H1 (cell line): ENCODE measurements at regions not wholly inside any gene's neighbourhood (a gene's known extent, or its start where the extent isn't known, plus 50 kb on each side); places are given as distances from the start of the nearest gene placed in this dataset.

Source experiments
- CTCF ChIA-PET: fragments of 300-600 bp; sonication (Branson Sonifier 250); formaldehyde crosslinking; loops from one replicate; lab custom pipeline; 2021; ENCODE audit not compliant: partially characterized antibody; lab: Charles Lee
- POLR2A ChIA-PET: fragments of 300-600 bp; sonication (Branson Sonifier 250); formaldehyde crosslinking; loops from one replicate; lab custom pipeline; 2021; ENCODE audit warnings: inconsistent platforms; ENCODE audit not compliant: partially characterized antibody; lab: Charles Lee
- DNase-seq, 2 experiments: peaks; one replicate each; pipeline versions ENCODE4 v3.0.0 to v3.0.0-alpha.2; 2010 to 2022; ENCODE audit warnings: low spot score in 2 of 2, low read depth in 1 of 2, mixed read lengths in 1 of 2
- FAIRE-seq: peaks from 2 replicates; lab custom pipeline; 2011; peaks lifted over from hg19 to GRCh38; lab: Jason Lieb, UNC
- H2AFZ ChIP-seq: 2 replicates; pipeline ENCODE4 v1.8.1; 2012; ENCODE audit warnings: low read length, inconsistent platforms
- H2AK5ac ChIP-seq: 2 replicates; pipeline ENCODE4 v1.6.1; 2013; ENCODE audit warnings: low read depth, low read length
- H2BK120ac ChIP-seq: replicated peaks from 2 replicates; pipeline ENCODE3; 2013; ENCODE audit warnings: low read depth, low read length, inconsistent platforms
- H2BK12ac ChIP-seq: 2 replicates; pipeline ENCODE4 v1.6.1; 2013; ENCODE audit warnings: low read depth, low read length
- H2BK15ac ChIP-seq: 2 replicates; pipeline ENCODE4 v1.6.1; 2013; ENCODE audit warnings: low read length
- H2BK20ac ChIP-seq: 2 replicates; pipeline ENCODE4 v1.6.1; 2013; ENCODE audit warnings: low read length
- H2BK5ac ChIP-seq: 2 replicates; pipeline ENCODE4 v1.6.1; 2013; ENCODE audit warnings: low read depth, low read length
- H3K14ac ChIP-seq: 2 replicates; pipeline ENCODE4 v1.6.1; 2013; ENCODE audit warnings: inconsistent platforms; ENCODE audit not compliant: insufficient read length
- H3K18ac ChIP-seq: 2 replicates; pipeline ENCODE4 v1.6.1; 2013; ENCODE audit warnings: low read length; ENCODE audit errors: extremely low read depth
- H3K23ac ChIP-seq: 2 replicates; pipeline ENCODE4 v1.6.1; 2013; ENCODE audit warnings: inconsistent platforms; ENCODE audit not compliant: insufficient read length
- H3K23me2 ChIP-seq: 2 replicates; pipeline ENCODE4 v1.6.1; 2013; ENCODE audit warnings: low read depth, low read length
- H3K27ac ChIP-seq: 2 replicates; pipeline ENCODE4 v1.6.1; 2011; ENCODE audit warnings: low read depth, low read length, inconsistent platforms
- H3K27me3 ChIP-seq, 4 experiments: replicated peaks in 1 of 4; 1 replicate in 1 of 4; 2 replicates in 3 of 4; pipeline versions ENCODE4 v1.6.1 to v1.8.1; 2011 to 2013; ENCODE audit warnings: low read length in 3 of 4, mild to moderate bottlenecking in 3 of 4, inconsistent platforms in 2 of 4, mixed read lengths in 2 of 4, moderate library complexity in 1 of 4; ENCODE audit not compliant: control insufficient read depth in 3 of 4, insufficient read depth in 3 of 4; ENCODE audit errors: extremely low read depth in 1 of 4
- H3K36me3 ChIP-seq, 4 experiments: 2 replicates each; pipeline versions ENCODE4 v1.6.1 to v1.8.1; 2011 to 2013; ENCODE audit warnings: mild to moderate bottlenecking in 4 of 4, low read length in 3 of 4, moderate library complexity in 2 of 4, control low read depth in 1 of 4, inconsistent platforms in 1 of 4; ENCODE audit not compliant: insufficient read depth in 4 of 4, control insufficient read depth in 2 of 4
- H3K4ac ChIP-seq: replicated peaks from 2 replicates; pipeline ENCODE3; 2013; ENCODE audit warnings: low read length, low read depth, mixed read lengths, inconsistent platforms; ENCODE audit not compliant: insufficient read length
- H3K4me1 ChIP-seq, 4 experiments: replicated peaks in 1 of 4; 1 replicate in 1 of 4; 2 replicates in 3 of 4; pipeline versions ENCODE4 v1.6.1 to v1.8.1; 2011 to 2013; ENCODE audit warnings: low read length in 3 of 4, inconsistent platforms in 2 of 4, mixed read lengths in 1 of 4; ENCODE audit not compliant: insufficient read depth in 4 of 4, control insufficient read depth in 3 of 4
- H3K4me2 ChIP-seq, 2 experiments: 2 replicates each; pipeline versions ENCODE4 v1.6.1 to v1.8.1; 2011 to 2013; ENCODE audit warnings: low read depth in 2 of 2, low read length in 2 of 2, control low read depth in 1 of 2, inconsistent platforms in 1 of 2, mild to moderate bottlenecking in 1 of 2; ENCODE audit not compliant: insufficient read depth in 1 of 2
- H3K4me3 ChIP-seq, 4 experiments: fragments of 200-600, 300-600 bp in 1 of 4; sonication (generic), shearing (Covaris generic), sonication (Bioruptor Twin) in 1 of 4; 2 replicates each; pipeline versions ENCODE4 v1.5.1 to v1.8.1; 2011 to 2016; ENCODE audit warnings: low read length in 4 of 4, low read depth in 3 of 4, control low read depth in 2 of 4, inconsistent platforms in 2 of 4, mild to moderate bottlenecking in 2 of 4, mixed read lengths in 1 of 4, moderate library complexity in 1 of 4; ENCODE audit not compliant: insufficient read depth in 2 of 4; ENCODE audit errors: extremely low read depth in 1 of 4
- H3K56ac ChIP-seq: replicated peaks from 2 replicates; pipeline ENCODE3; 2013; ENCODE audit warnings: low read depth, mild to moderate bottlenecking, mixed read lengths, low read length, inconsistent platforms; ENCODE audit not compliant: insufficient read length
- H3K79me1 ChIP-seq: 2 replicates; pipeline ENCODE4 v1.6.1; 2013; ENCODE audit warnings: low read depth, low read length, control low read depth
- H3K79me2 ChIP-seq, 2 experiments: 2 replicates each; pipeline versions ENCODE4 v1.6.1 to v1.8.1; 2012 to 2013; ENCODE audit warnings: low read length in 2 of 2, mild to moderate bottlenecking in 2 of 2, inconsistent platforms in 1 of 2; ENCODE audit not compliant: insufficient read depth in 2 of 2, control insufficient read depth in 1 of 2
- H3K9ac ChIP-seq, 4 experiments: replicated peaks in 1 of 4; 1 replicate in 1 of 4; 2 replicates in 3 of 4; pipeline versions ENCODE4 v1.6.1 to v1.8.1; 2011 to 2013; ENCODE audit warnings: low read depth in 3 of 4, low read length in 3 of 4, control low read depth in 2 of 4, mild to moderate bottlenecking in 2 of 4, moderate library complexity in 2 of 4, inconsistent platforms in 1 of 4; ENCODE audit errors: extremely low read depth in 1 of 4
- H3K9me3 ChIP-seq, 2 experiments: 2 replicates each; pipeline versions ENCODE4 v1.6.1 to v1.8.1; 2012 to 2013; ENCODE audit warnings: mild to moderate bottlenecking in 2 of 2, moderate library complexity in 2 of 2, control low read depth in 1 of 2, inconsistent platforms in 1 of 2, low read depth in 1 of 2, low read length in 1 of 2, mixed read lengths in 1 of 2; ENCODE audit not compliant: insufficient read depth in 2 of 2
- H4K20me1 ChIP-seq, 2 experiments: replicated peaks in 1 of 2; 2 replicates each; pipeline versions ENCODE3 to v1.8.1; 2011 to 2013; ENCODE audit warnings: inconsistent platforms in 2 of 2, low read length in 2 of 2, mild to moderate bottlenecking in 1 of 2; ENCODE audit not compliant: insufficient read depth in 2 of 2, control insufficient read depth in 1 of 2
- H4K5ac ChIP-seq: 2 replicates; pipeline ENCODE4 v1.6.1; 2013; ENCODE audit warnings: low read length, low read depth, mixed read lengths, inconsistent platforms; ENCODE audit not compliant: insufficient read length
- H4K8ac ChIP-seq: 2 replicates; pipeline ENCODE4 v1.8.0; 2013; ENCODE audit warnings: mild to moderate bottlenecking, moderate library complexity, low read length, inconsistent platforms; ENCODE audit not compliant: insufficient read depth; ENCODE audit errors: extremely low read depth
- H4K91ac ChIP-seq: replicated peaks from 2 replicates; pipeline ENCODE3; 2013; ENCODE audit warnings: low read length, mixed read lengths, inconsistent platforms; ENCODE audit not compliant: insufficient read length
- EP300 ChIP-seq, 2 experiments: IDR thresholded peaks; 1 replicate in 1 of 2; 2 replicates in 1 of 2; pipeline ENCODE4 v1.6.1; 2011 to 2012; ENCODE audit warnings: low read depth in 2 of 2, low read length in 2 of 2, mild to moderate bottlenecking in 2 of 2, borderline replicate concordance in 1 of 2, inconsistent platforms in 1 of 2, moderate library complexity in 1 of 2
- HDAC6 ChIP-seq: IDR thresholded peaks from one replicate; pipeline ENCODE4 v1.7.1; 2012; ENCODE audit warnings: low read depth, mild to moderate bottlenecking, inconsistent platforms, low read length, moderate library complexity
- JUN ChIP-seq: IDR thresholded peaks from 2 replicates; pipeline ENCODE4 v1.6.1; 2011; ENCODE audit warnings: low read depth, mild to moderate bottlenecking, improper control_type of control experiment, low read length
- RNF2 ChIP-seq: fragments of 200-900, 300-1000 bp; sonication (generic); IDR thresholded peaks from 2 replicates; pipeline ENCODE4 v1.7.1; 2016; ENCODE audit warnings: borderline replicate concordance, low read depth, mild to moderate bottlenecking, antibody characterized with exemption, low read length; ENCODE audit not compliant: poor library complexity, severe bottlenecking; ENCODE audit errors: missing control alignments
- SP2 ChIP-seq: IDR thresholded peaks from 2 replicates; pipeline ENCODE4 v1.6.1; 2012; ENCODE audit warnings: mild to moderate bottlenecking, low read length, inconsistent platforms
- WGBS, 2 experiments: shearing (Covaris generic) in 1 of 2; methylation state at CpG; one replicate each; pipeline versions ENCODE4 v1.1.6 to v1.1.7; 2013 to 2015; ENCODE audit warnings: low lambda C conversion rate in 2 of 2, mixed read lengths in 2 of 2, inconsistent platforms in 1 of 2, low coverage in 1 of 2, missing lambda C conversion rate in 1 of 2; ENCODE audit not compliant: insufficient replicate concordance in 2 of 2, insufficient coverage in 1 of 2, insufficient read length in 1 of 2; ENCODE audit errors: extremely low coverage in 1 of 2, missing lambda C conversion rate in 1 of 2; 5-methylcytosine and 5-hydroxymethylcytosine counted together

- H3K4me1 ChIP-seq: peaks cover 0 to 23% (median 5%) of the 10 kb centered on the region in 4 experiments; a peak in 4 of 7 replicates
- ChIA-PET CTCF (no interaction called here), POLR2A (no interaction called here)
- H4K8ac ChIP-seq: no peak overlapping the region
- no peak overlapping the region for H2AK5ac ChIP-seq
- H2BK15ac ChIP-seq: no peak overlapping the region
- H2BK12ac ChIP-seq: no peak overlapping the region
- no peak overlapping the region for H3K4me3 ChIP-seq
- no peak overlapping the region for H3K4me2 ChIP-seq
- H2BK5ac ChIP-seq: no peak overlapping the region
- no peaks in the 10 kb centered on the region for H3K36me3 ChIP-seq
- no peak overlapping the region for H3K18ac ChIP-seq
- H3K23ac ChIP-seq: no peak overlapping the region
- no peak overlapping the region for H2BK120ac ChIP-seq
- H2AFZ ChIP-seq: no peak overlapping the region
- H3K27me3 ChIP-seq: peaks cover 7 to 42% (median 37%) of the 10 kb centered on the region in 4 experiments
- FAIRE-seq (no peak), DNase-seq (no peak)
- H4K20me1 ChIP-seq: peaks cover 1 to 3% of the 10 kb centered on the region in 2 experiments
- H3K79me2 ChIP-seq: no peaks in the 10 kb centered on the region
- no peak overlapping the region for H3K9ac ChIP-seq
- H3K56ac ChIP-seq: no peak overlapping the region
- no peak overlapping the region for H3K4ac ChIP-seq
- H3K9me3 ChIP-seq: no peaks in the 10 kb centered on the region
- H3K23me2 ChIP-seq: peaks cover 11% of the 10 kb centered on the region
- H4K91ac ChIP-seq: no peak overlapping the region
- no peak overlapping the region for H3K14ac ChIP-seq
- 77% methylated on average over 1 of the region's 1 CpG; no CpG with 5 or more reads in 1 of the 2 experiments for WGBS, 2 experiments
- H2BK20ac ChIP-seq: no peak overlapping the region
- H4K5ac ChIP-seq: no peak overlapping the region
- H3K79me1 ChIP-seq: no peaks in the 10 kb centered on the region
- no peak overlapping the region for H3K27ac ChIP-seq
- TF ChIP-seq EP300 (IDR thresholded peaks at IDR 0.05; ENCODE audit: borderline replicate concordance in 1 of 2, low read depth in 2 of 2, low read length in 2 of 2): no peak
- TF ChIP-seq RNF2: no peak
- TF ChIP-seq JUN: no peak
- no peak for TF ChIP-seq SP2
- no peak for TF ChIP-seq HDAC6
Measured at GRCh38 chr18:22344445-22344844, 73.3 kb downstream of the CTAGE1 start.
